HG02973 (cell line): ENCODE measurements at regions not wholly inside any gene's neighbourhood (a gene's known extent, or its start where the extent isn't known, plus 50 kb on each side); places are given as distances from the start of the nearest gene placed in this dataset.
"Not testable (repeated sequence)": the region's sequence is repeated elsewhere in the genome, so short reads cannot be mapped to it uniquely, and the experiment has no call there.

ENCODE experiments used
- ATAC-seq: cut with Tn5 transposase; IDR thresholded peaks from one replicate; pipeline ENCODE4 v1.9.1; 2021; ENCODE audit warnings: moderate library complexity; ENCODE audit not compliant: unreplicated experiment

- no peak for ATAC-seq
Measured at GRCh38 chrX:44785652-44786051, 58.2 kb upstream of the DUSP21 start.

- ATAC-seq: no peak
Measured at GRCh38 chrX:44784241-44784640, 59.6 kb upstream of the DUSP21 start.

GRCh38 chrX:44778254-44778653, 65.6 kb upstream of the DUSP21 start:
- no peak for ATAC-seq

GRCh38 chrX:44775726-44776125, 68.1 kb upstream of the DUSP21 start:
- ATAC-seq: no peak

GRCh38 chrX:44774066-44774465, 69.8 kb upstream of the DUSP21 start:
- not testable (repeated sequence) for ATAC-seq

- ATAC-seq: no peak
Measured at GRCh38 chrX:44770121-44770520, 73.7 kb upstream of the DUSP21 start.

GRCh38 chrX:44767308-44767707, 76.5 kb upstream of the DUSP21 start:
- no peak for ATAC-seq

GRCh38 chrX:44765556-44765955, 78.3 kb upstream of the DUSP21 start:
- ATAC-seq: no peak

- ATAC-seq: no peak
Measured at GRCh38 chrX:44747969-44748368, 95.9 kb upstream of the DUSP21 start.

- no peak for ATAC-seq
Measured at GRCh38 chrX:44747317-44747716, 96.5 kb upstream of the DUSP21 start.

- ATAC-seq: no peak
Measured at GRCh38 chrX:44744799-44745198, 99.0 kb upstream of the DUSP21 start.

GRCh38 chrX:44742480-44743155, 101.2 kb upstream of the DUSP21 start:
- ATAC-seq: no peak

GRCh38 chrX:44741859-44742258, 102.0 kb upstream of the DUSP21 start:
- ATAC-seq: not testable (repeated sequence)

- not testable (repeated sequence) for ATAC-seq
Measured at GRCh38 chrX:44741458-44741857, 102.4 kb upstream of the DUSP21 start.

- ATAC-seq: no peak
Measured at GRCh38 chrX:44735498-44735897, 108.3 kb upstream of the DUSP21 start.

GRCh38 chrX:44733931-44734330, 109.9 kb upstream of the DUSP21 start:
- ATAC-seq: no peak

GRCh38 chrX:44731160-44731559, 112.7 kb upstream of the DUSP21 start:
- ATAC-seq: no peak

GRCh38 chrX:44723426-44723825, 120.4 kb upstream of the DUSP21 start:
- ATAC-seq: no peak

GRCh38 chrX:44708470-44708869, 135.4 kb upstream of the DUSP21 start:
- no peak for ATAC-seq

- ATAC-seq: no peak
Measured at GRCh38 chrX:44705817-44706551, 137.8 kb upstream of the DUSP21 start.

- no peak for ATAC-seq
Measured at GRCh38 chrX:44698357-44698756, 145.5 kb upstream of the DUSP21 start.

GRCh38 chrX:44693255-44693654, 150.6 kb upstream of the DUSP21 start:
- ATAC-seq: no peak

GRCh38 chrX:44690129-44690528, 147.5 kb upstream of the FUNDC1 start:
- ATAC-seq: no peak
